HG03571 (cell line): ENCODE measurements at regions not wholly inside any gene's neighbourhood (a gene's known extent, or its start where the extent isn't known, plus 50 kb on each side); places are given as distances from the start of the nearest gene placed in this dataset.

ENCODE experiments used
- ATAC-seq: cut with Tn5 transposase; IDR thresholded peaks from one replicate; pipeline ENCODE4 v1.9.1; 2021; ENCODE audit not compliant: unreplicated experiment

GRCh38 chr13:107586216-107586615 is 629.1 kb downstream of the LIG4 start:
- no peak for ATAC-seq

- no peak for ATAC-seq
Observed at GRCh38 chr13:107585469-107586180, 629.7 kb downstream of the LIG4 start.

GRCh38 chr13:107582171-107582570 is 633.2 kb downstream of the LIG4 start:
- no peak for ATAC-seq

- no peak for ATAC-seq
Observed at GRCh38 chr13:107580741-107581412, 634.5 kb downstream of the LIG4 start.

- ATAC-seq, result no peak
Observed at GRCh38 chr13:107576430-107576829, 638.9 kb downstream of the LIG4 start.

GRCh38 chr13:107574517-107575210 is 640.7 kb downstream of the LIG4 start:
- no peak for ATAC-seq

GRCh38 chr13:107573184-107573583 is 642.2 kb downstream of the LIG4 start:
- ATAC-seq, result no peak

- no peak for ATAC-seq
Observed at GRCh38 chr13:107572156-107572555, 643.2 kb downstream of the LIG4 start.

- ATAC-seq, result no peak
Observed at GRCh38 chr13:107568181-107568580, 647.2 kb downstream of the LIG4 start.

GRCh38 chr13:107563099-107563925 is 652.0 kb downstream of the LIG4 start:
- ATAC-seq, result no peak

- ATAC-seq, result no peak
Observed at GRCh38 chr13:107562203-107562602, 653.1 kb downstream of the LIG4 start.

GRCh38 chr13:107554460-107554859 is 660.9 kb downstream of the LIG4 start:
- ATAC-seq, result no peak

- no peak for ATAC-seq
Observed at GRCh38 chr13:107553838-107554237, 661.5 kb downstream of the LIG4 start.

- ATAC-seq, result no peak
Observed at GRCh38 chr13:107551521-107551920, 663.8 kb downstream of the LIG4 start.

GRCh38 chr13:107548338-107548737 is 667.0 kb downstream of the LIG4 start:
- ATAC-seq, result no peak

- ATAC-seq, result no peak
Observed at GRCh38 chr13:107545946-107546502, 669.3 kb downstream of the LIG4 start.

GRCh38 chr13:107534548-107534947 is 680.8 kb downstream of the LIG4 start:
- no peak for ATAC-seq

GRCh38 chr13:107531816-107532215 is 683.5 kb downstream of the LIG4 start:
- no peak for ATAC-seq

GRCh38 chr13:107531180-107531579 is 684.2 kb downstream of the LIG4 start:
- no peak for ATAC-seq

- no peak for ATAC-seq
Observed at GRCh38 chr13:107529035-107529434, 686.3 kb downstream of the LIG4 start.

GRCh38 chr13:107518780-107519179 is 696.6 kb downstream of the LIG4 start:
- no peak for ATAC-seq
